ENCODE measurements at regions not wholly inside any gene's neighbourhood (a gene's known extent, or its start where the extent isn't known, plus 50 kb on each side); places are given as distances from the start of the nearest gene placed in this dataset.

DNA sequence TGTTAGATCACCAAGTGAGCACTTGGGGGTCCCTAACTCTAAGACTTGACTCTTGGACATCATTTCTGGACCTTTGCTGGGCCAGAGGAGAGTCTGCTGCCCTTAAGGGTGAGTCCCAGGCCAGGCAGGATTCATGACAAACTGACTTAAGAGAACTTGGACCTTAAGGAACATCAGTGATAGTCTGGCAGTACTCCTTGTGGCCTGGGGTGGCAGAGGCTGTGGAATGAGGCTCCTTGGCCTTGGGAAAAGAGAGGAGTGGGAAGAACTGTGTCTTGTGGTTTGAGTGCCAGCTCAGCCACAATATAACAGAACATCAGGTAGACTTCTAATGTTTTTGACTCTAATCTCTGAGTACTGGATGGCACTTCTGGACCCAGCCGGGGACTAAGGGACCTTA, 478.7 kb downstream of the MEI4 start:
- H3K9me3 ChIP-seq (ENCODE audit: control insufficient read depth in 1 of 2, insufficient read depth in 1 of 2, low read length in 2 of 2) = peaks cover 0 to 11% of the 10 kb centered on the region in 2 experiments
- H3K27me3 ChIP-seq (ENCODE audit: control insufficient read depth in 1 of 2, insufficient read depth in 2 of 2, low read length in 2 of 2) = no peaks in the 10 kb centered on the region
- Mint-ChIP-seq H3K27me3 (no peaks in the 10 kb centered on the region), H3K4me1 (ENCODE audit: low read depth) (no peaks in the 10 kb centered on the region), H3K36me3 (ENCODE audit: low read depth) (no peaks in the 10 kb centered on the region), H3K27ac (no peak overlapping the region), H3K9me3 (peaks cover 17% of the 10 kb centered on the region), H3K4me3 (no peak overlapping the region)
- DNase-seq = no peak
- TF ChIP-seq, protein P1, sequence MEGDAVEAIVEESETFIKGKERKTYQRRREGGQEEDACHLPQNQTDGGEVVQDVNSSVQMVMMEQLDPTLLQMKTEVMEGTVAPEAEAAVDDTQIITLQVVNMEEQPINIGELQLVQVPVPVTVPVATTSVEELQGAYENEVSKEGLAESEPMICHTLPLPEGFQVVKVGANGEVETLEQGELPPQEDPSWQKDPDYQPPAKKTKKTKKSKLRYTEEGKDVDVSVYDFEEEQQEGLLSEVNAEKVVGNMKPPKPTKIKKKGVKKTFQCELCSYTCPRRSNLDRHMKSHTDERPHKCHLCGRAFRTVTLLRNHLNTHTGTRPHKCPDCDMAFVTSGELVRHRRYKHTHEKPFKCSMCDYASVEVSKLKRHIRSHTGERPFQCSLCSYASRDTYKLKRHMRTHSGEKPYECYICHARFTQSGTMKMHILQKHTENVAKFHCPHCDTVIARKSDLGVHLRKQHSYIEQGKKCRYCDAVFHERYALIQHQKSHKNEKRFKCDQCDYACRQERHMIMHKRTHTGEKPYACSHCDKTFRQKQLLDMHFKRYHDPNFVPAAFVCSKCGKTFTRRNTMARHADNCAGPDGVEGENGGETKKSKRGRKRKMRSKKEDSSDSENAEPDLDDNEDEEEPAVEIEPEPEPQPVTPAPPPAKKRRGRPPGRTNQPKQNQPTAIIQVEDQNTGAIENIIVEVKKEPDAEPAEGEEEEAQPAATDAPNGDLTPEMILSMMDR (IDR thresholded peaks at IDR 0.05) = no peak
- no peaks in the 10 kb centered on the region for H3K4me1 ChIP-seq (ENCODE audit: insufficient read depth, low read length)
- ChIA-PET CTCF (no interaction called here), POLR2A (no interaction called here)
- no peak overlapping the region for H3K27ac ChIP-seq (ENCODE audit: low read depth in 1 of 2, low read length in 2 of 2)
- no peak overlapping the region for H3K4me3 ChIP-seq (ENCODE audit: low read length)
- no peak for ATAC-seq (ENCODE audit: poor library complexity)
- intact Hi-C loops (cut with DNase I, micrococcal nuclease) = no loop called here
- no peaks in the 10 kb centered on the region for H3K36me3 ChIP-seq (ENCODE audit: insufficient read depth, low read length)

DNA sequence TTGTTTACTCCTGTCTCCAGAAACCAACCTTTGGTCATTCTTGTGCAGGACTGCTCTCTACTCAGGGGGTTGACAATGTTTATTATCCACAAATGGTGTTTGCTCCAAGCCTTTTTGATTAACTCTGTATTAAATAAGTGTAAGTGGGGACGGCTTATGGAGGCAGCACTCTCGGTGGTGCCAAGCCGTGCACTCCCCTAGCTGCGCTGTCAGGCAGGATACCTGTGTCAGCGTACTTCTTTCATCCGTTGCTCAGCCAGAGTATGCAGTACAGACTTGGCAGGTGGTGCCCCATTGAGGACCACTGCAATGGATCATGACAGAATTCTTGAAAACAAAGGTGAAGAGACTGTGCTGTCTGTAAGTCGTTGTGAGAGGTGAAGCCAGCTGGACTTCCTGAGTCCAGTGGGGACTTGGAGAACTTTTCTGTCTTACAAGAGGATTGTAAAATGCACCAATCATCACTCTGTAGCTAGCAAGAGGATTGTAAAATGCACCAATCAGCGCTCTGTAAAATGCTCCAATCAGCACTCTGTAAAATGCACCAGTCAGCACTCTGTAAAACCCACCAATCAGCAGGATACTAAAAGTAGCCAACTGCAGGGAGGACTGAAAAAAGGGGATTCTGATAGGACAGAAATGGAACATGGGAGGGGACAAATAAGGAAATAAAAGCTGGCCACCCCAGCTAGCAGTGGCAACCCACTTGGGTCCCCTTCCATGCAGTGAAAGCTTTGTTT, 480.0 kb downstream of the MEI4 start:
- Mint-ChIP-seq H3K4me3 (no peak overlapping the region), H3K27ac (no peak overlapping the region), H3K9me3 (peaks cover 19% of the 10 kb centered on the region), H3K27me3 (no peaks in the 10 kb centered on the region), H3K36me3 (ENCODE audit: low read depth) (no peaks in the 10 kb centered on the region), H3K4me1 (ENCODE audit: low read depth) (no peaks in the 10 kb centered on the region)
- Histone ChIP-seq H3K27ac (ENCODE audit: low read depth in 1 of 2, low read length in 2 of 2) (no peak overlapping the region), H3K27me3 (ENCODE audit: control insufficient read depth in 1 of 2, insufficient read depth in 2 of 2, low read length in 2 of 2) (no peaks in the 10 kb centered on the region), H3K4me1 (ENCODE audit: insufficient read depth, low read length) (no peaks in the 10 kb centered on the region), H3K9me3 (ENCODE audit: control insufficient read depth in 1 of 2, insufficient read depth in 1 of 2, low read length in 2 of 2) (peaks cover 0 to 6% of the 10 kb centered on the region in 2 experiments), H3K4me3 (ENCODE audit: low read length) (no peak overlapping the region), H3K36me3 (ENCODE audit: insufficient read depth, low read length) (no peaks in the 10 kb centered on the region)
- ATAC-seq (ENCODE audit: poor library complexity) (no peak), DNase-seq (no peak)
- intact Hi-C loops (cut with DNase I, micrococcal nuclease) = no loop called here
- POLR2A ChIA-PET = no interaction called here
- CTCF ChIA-PET = no interaction called here
- TF ChIP-seq, protein P1 (IDR thresholded peaks at IDR 0.05) = no peak

DNA sequence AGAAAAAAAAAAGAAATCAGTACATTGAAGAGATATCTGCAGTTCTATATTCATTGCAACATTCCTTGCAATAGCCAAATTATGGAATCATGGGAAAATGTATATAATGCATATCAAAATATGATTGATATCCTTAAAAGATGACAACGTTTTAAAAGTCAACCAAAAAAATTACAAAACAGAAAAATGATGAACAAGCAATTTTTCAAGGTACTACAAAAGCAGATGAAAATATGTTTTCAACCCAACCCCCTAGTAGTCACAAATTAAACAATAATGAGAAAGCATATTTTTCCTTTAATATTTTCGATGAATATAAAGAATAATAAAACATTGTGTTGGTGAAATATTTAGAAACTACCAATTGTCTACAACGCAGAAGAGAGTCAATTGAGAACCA, 497.6 kb downstream of the MEI4 start:
- ChIA-PET CTCF (no interaction called here), POLR2A (no interaction called here)
- ATAC-seq (ENCODE audit: poor library complexity) (no peak), DNase-seq (no peak)
- no peak overlapping the region for H3K27ac Mint-ChIP-seq
- no peaks in the 10 kb centered on the region for H3K27me3 Mint-ChIP-seq
- peaks cover 0 to 3% of the 10 kb centered on the region in 2 experiments for H3K9me3 ChIP-seq (ENCODE audit: control insufficient read depth in 1 of 2, insufficient read depth in 1 of 2, low read length in 2 of 2)
- no peaks in the 10 kb centered on the region for H3K4me1 Mint-ChIP-seq (ENCODE audit: low read depth)
- H3K9me3 Mint-ChIP-seq = peaks cover 7% of the 10 kb centered on the region
- H3K27ac ChIP-seq (ENCODE audit: low read depth in 1 of 2, low read length in 2 of 2) = no peak overlapping the region
- H3K4me1 ChIP-seq (ENCODE audit: insufficient read depth, low read length) = no peaks in the 10 kb centered on the region
- no peaks in the 10 kb centered on the region for H3K36me3 ChIP-seq (ENCODE audit: insufficient read depth, low read length)
- no peak overlapping the region for H3K4me3 Mint-ChIP-seq
- no peak overlapping the region for H3K4me3 ChIP-seq (ENCODE audit: low read length)
- TF ChIP-seq, protein P1 (IDR thresholded peaks at IDR 0.05) = no peak
- intact Hi-C loops (cut with DNase I, micrococcal nuclease) = no loop called here
- H3K27me3 ChIP-seq (ENCODE audit: control insufficient read depth in 1 of 2, insufficient read depth in 2 of 2, low read length in 2 of 2) = no peaks in the 10 kb centered on the region
- H3K36me3 Mint-ChIP-seq (ENCODE audit: low read depth) = no peaks in the 10 kb centered on the region

All from CD4-positive, alpha-beta T cell (primary cell).